ENCODE measurements at regions not wholly inside any gene's neighbourhood (a gene's known extent, or its start where the extent isn't known, plus 50 kb on each side); places are given as distances from the start of the nearest gene placed in this dataset.
"Not testable (repeated sequence)": the region's sequence is repeated elsewhere in the genome, so short reads cannot be mapped to it uniquely, and the experiment has no call there.

DNA sequence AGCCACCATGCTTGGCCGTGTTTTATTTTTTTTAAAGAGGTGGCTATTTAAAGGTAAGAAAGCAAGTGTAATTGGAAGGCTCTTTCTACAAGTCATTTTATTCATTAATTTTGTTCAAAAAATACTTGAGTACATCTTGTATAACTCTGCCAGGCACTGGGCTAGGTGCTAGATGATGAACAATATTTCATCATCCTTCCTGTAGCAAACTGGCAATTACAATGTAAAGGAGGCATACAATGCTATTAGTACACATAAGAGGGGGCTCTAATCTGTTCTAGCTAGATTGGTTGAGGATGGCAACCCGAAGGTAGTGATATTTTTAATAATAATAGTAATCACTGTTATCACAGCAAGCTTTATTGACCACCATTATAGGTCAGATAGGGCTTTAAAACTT is 215.5 kb upstream of the KLF14 start:
- no peak for DNase-seq

DNA sequence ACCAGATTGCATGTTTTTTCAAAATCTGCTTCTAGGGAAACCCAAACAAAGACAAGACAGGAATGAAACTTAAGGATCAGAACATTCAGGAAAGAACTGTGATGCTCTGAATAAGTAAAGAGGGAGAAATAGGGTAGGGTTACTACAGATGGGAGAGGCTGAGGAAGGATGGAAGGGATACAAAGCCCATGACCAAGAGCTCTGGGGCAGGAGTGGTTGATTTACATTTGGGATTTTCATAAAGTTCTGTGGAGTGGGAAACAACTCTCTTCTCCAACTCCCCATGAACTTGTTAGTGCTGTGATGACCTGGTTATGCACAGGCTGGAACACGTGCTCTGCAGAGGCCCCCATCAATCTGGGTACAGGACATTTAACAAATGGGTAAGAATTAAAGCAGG is 216.0 kb upstream of the KLF14 start:
- no peak for DNase-seq

DNA sequence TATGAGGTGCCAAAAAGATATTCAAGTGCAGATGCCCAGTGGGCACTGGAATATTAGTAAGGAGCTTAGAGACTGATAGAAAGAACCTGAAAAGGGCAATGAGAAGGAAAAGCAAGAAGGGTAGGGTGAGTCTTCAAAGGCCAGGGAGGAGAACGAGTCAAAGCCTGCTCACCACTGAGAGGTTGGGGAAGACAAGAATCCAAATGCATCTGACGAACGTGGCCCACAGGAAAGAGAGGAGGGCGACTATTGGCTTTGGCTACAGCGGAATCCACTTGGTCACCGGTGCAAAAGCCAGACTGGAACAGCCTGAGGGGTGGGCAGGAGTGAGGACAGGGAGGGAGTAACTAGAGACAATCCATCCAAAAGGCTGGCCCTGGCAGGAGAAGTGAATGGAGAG is 216.7 kb upstream of the KLF14 start:
- no peak for DNase-seq

DNA sequence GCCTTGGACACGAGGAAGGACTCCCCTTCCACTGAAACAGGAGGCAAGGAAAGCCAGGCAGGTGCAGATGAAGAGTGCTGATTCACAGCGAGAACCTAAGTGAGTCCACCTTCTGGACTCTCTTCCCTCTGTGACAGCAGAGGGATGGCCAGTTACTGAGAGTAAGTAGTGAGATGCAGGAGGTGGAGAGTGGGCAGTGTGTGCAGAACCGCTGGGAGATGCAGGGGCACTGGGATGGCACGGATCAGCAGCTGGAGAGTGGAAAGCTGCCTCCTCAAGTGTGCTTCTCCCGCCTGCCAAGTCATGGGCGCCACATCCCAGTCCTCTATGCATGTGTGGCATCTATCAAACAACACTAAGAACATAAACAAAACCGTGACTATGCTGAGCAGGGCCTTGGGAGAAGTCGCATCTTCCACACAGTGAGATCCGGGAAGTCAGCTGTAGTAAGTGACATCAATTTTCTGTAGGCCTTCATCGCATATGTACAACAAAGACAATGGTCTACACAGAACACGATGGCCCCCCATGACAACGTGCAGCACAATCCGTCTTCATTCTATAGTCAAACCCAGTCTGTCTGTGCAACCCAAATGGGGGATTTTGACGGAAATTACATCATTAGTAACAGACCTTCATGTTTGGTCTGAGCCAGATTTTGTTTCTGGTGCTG is 217.4 kb upstream of the KLF14 start:
- no peak for DNase-seq

DNA sequence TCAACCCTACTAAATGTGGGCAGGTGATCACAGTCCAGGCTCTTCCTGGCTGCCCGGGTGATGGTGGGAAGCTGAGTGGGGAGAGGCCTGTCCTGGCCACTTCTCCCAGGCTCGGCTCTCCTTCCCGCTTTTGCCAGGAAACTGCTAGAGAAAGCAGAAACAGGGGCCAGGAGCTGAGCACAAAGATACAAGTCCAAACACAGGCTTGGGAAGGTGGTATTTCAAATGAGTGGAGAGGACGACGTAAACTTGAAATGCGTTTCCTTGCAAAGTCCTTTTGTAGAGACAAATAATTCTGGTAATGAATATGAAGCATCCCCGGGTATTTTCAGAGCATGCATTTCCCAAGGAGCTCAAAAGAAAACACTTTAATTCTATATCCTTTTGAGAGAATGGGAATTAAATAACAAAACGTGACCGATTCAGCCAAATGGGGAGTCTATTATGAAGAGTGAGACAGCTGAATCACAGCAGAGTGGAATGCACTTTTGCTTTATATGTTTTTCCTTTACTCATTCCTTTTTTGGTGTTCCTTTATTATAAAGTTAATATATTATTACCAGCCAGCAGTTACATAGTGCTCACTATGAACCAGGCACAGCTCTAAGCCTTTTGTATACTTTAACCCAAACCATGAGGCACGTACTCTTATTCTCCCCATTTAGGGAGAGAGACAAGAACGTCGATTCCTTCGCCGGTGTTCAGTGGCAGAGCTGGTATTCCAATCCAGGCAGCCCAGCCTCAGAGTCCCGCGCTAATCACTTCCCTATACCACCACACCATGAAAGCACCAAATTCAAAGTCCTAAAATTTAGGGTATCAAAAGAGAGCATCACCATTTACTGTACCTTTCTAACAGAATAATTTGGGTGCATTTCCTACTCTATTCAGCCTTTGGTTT is 218.2 kb upstream of the KLF14 start:
- no peak for DNase-seq

DNA sequence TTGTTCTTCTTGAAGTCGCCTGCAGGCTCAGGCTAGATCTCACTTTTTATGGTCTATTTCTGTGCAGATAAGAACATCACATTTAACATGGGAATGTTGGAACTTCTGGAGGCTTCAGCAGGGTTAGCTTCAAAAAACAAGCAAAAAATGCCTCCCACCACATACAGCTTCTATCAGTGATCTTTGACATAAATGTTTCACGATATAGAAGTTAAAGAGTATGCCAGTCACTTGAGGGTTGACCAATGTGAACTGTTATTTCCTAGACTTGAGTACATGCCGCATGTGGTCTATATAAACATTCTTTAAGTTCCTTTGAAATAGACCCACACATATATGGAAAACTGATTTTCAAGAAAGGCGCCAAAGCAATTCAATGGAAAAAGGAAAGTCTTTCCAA is 219.2 kb upstream of the KLF14 start:
- no peak for DNase-seq

DNA sequence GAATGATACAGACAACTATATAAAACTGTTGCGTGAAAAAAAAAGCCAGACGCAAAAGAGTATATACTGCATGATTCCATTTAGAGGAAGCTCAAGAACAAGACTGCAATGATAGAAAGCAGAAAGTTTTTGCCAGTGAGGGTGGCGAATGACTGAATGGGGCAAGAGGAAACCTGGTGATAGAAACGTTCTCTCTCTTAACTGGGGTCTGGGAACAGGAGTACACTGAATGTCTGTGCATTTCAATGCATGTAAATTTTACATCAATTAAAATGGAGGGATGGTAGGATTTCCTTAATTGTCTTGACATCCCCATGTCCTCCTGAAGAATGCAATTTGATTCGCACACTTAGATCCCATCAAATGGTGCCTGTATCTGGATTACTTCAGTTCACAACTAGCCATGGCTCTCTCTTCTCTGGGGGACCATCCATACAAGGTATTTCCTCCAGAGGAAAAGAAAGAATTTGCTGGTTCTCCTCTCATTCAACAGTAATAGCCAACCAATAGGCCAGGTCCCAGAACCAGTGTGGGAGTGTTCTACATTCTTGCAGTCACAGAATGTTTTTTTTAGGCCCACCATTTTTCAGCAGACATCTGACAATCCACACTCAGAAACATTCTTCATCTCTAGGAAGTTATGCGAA is 221.0 kb upstream of the KLF14 start:
- no peak for DNase-seq

DNA sequence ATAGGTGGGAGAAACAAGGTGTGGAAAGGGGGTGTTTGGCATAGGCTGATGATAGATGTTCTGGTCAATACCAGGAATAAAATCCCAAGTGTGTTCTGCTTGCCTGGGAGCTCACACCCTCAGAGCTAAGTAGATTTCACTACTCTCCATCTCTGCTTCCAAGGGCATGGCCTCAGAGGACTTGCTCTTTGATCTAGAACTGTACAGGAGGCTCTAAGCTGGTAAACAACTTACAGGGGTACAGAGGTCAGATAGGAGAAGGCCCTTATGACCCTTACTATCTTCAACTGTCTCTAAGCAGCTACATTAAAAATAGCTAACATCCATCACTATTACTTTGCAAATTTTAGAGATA is 221.5 kb upstream of the KLF14 start:
- DNase-seq = no peak

DNA sequence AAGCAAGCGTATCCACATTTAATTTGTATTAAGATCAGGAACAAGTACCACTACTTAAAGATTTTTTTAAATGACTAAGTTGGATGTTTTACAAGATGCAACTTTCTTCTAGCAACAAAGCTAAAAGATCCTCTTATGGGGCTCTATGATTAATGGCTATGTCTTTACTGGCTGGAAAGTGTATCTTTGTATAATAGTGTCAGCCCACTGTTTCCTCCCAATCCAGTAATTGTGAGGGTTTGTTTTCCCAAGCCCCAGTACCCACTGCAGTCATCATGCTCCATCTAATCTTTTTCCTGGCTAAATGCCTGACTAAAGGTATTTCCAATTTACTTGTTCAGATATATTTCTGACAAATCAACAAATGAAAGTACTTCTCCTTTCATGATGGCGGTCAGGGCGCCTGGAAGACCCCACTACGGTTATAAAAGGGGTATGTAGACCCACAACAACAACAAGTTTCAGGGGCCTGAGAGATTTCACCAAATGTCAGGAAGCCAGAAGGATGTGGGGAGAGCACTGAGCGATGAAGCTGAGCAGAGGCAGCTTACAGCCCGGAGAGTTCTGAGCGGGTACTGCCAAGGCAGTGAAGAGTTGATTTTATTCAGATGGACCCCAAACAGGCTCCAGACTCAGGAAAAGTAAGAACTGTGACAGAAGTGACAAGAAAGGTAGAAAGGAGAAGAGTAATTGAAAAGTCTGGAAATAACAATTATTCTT is 222.6 kb upstream of the KLF14 start:
- no peak for DNase-seq

DNA sequence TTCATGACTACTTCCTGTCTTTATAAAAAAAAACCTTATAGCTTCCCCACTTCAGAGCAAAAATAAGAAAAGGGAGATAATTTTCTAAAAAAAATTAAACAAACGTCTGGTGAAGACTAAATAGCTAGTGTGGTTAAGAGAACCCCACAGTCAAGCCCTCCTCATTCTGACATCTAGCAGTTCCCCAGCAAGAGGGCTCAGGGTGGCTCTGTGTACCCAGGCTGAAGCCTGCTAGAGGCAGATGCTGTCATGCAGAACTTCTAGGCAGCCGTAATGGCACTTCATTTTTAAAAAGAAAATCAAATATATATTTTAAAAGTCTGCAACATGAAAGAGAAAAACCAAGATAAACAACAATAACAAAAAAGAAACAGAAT is 223.1 kb upstream of the KLF14 start:
- DNase-seq = no peak

DNA sequence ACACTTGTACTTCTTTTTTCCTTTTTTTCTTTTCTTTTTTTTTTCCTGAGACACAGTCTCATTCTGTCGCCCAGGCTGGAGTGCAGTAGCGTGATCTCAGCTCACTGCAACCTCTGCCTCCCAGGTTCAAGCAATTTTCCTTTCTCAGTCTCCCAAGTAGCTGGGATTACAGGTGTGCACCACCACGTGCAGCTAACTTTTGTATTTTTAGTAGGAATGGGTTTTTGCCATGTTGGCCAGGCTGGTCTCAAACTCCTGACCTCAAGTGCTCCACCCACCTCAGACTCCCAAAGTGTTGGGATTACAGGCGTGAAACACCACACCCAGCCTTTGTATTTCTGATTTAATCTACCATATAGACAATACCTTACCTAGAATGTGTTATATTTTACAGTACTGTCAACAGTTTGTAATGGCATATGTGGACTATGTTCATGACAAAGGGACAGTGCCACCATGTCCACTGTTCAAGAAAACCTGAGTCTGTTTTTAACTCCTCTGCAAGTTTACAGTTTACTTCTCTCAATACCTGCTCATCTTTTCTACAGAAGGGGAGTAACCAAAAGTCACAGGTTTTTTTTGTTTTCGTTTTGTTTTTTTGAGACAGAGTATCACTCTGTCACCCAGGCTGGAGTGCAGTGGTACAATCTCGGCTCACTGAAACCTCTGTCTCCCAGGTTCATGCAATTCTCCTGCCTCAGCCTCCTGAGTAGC is 223.9 kb upstream of the KLF14 start:
- DNase-seq = not testable (repeated sequence)

DNA sequence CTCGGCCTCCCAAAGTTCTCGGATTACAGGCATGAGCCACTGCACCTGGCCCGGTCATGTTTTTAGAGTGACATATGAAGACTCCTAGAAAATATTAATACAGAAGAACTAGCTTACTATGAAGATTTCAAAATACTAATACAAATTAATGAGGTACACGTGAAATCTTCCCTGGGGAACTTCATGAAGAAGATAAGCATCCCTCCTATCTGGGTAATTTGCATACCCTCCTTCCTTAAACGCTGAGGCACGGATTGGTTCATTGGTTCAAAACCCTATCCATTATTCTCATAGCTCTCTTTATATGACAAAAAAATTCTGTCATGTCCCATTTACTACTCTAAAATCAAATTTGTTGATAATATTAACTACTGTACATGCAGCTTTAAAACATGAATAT is 224.8 kb upstream of the KLF14 start:
- DNase-seq = no peak

DNA sequence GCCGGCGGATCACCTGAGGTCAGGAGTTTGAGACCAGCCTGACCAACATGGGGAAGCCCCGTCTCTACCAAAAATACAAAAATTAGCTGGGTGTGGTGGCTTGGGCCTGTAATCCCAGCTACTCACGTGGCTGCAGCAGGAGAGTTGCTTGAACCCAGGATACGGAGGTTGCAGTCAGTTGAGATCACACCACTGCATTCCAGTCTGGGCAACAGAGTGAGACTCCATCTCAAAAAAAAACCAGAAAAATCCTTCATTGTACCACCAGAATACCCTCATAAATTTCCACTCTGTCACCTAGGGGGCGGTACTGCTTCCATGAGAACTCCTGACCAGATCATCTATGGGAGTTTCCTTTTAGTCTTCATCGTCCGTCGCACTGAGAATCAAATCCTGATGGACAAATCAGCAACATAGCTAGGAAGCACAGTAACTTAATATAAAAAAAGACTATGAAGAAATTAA is 225.8 kb upstream of the KLF14 start:
- DNase-seq = peak; percentile 72

DNA sequence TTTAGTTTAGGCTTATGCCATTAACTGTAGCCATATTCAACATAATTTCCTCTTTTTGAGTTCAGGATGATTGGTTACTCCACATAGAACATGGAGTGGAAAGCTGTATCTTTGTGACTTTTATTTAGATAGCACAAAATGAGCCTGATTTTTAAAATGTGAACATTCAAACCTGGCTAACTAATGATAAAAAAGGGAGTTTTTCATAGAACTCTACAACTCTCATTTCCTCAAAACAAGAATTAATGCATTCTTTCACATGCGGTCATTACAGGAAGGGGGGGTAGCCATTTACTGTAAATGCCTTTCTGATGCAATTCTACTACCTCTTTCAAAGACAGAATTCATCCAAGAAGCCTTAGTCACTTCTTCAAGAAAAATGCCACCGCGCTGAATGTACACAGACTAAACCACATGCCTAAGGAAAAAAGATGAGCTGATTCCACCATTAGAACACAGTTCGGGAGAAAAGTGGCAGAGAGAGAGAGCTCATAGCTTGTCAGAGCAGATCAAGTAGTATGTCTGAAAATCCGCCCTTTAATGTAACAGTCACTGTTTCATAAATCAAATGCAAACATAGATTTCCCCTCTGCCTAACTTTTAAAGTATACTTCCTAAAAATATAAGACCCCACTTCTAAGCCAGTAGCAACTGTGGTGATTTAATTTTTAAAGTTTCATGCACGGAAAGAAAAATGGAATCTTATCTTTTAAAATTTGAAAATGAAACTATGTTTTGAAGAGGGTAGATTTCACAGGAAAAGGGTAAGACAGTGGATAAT is 226.4 kb upstream of the KLF14 start:
- DNase-seq = peak; percentile 91

DNA sequence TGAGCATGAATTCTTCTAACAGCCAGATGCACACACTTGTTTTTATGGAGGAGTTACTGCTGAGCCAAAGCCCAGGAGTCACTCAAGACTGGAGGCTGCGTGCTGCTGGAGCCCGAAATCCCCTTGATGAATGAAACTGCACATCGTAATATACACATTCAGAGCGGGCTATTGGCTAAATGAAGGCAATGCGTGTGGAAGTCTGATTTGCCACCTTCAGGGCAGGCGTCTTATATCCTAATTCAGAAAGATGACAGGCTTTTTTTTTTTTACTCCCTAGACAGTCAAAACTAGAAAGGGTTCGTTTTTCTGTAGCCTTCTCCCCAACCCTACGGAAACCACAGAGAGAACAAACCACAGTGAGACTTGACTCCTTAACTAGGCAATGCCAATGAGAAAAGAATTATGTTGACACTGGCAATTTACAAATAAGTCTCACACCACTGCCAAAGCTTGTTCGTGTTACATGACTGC is 227.2 kb upstream of the KLF14 start:
- peak; percentile 82 for DNase-seq

DNA sequence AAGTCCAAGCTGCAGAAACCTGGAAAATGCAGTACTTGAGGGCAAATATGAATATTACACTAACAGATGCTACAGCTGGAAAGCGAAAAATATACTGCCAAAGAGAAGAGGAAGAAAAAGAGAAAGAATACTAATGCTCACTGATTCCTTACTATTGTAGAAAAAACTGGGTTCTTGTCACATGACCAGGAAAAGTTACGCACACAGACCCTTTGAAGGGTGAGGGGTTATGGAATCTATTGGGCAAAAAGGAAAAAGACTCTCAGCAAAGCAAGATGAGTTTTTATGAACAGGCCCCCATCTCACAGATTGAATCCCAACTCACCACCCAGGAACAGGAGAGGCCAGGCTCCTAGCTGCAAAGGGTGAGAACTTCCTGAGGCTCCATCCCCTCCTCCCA is 228.1 kb upstream of the KLF14 start:
- DNase-seq = no peak

DNA sequence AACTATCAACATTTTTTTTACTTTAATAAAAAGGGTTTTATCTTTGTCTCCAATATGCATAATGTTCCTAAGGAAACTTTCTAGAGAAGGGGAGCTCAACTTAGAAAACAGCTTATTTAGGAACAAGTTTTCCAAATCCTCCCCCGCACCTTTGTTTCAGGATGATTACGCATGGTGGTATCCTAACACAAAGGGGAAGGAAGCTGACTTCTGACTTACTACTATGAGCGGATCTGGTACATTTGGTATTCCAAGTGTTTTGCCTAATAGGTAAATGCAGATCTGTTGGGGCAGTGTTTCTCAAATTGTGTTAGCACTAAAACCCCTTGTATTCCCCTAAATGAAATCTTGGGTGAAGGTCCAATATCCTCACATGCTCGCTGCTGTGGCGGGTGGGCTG is 229.3 kb upstream of the KLF14 start:
- DNase-seq = no peak

DNA sequence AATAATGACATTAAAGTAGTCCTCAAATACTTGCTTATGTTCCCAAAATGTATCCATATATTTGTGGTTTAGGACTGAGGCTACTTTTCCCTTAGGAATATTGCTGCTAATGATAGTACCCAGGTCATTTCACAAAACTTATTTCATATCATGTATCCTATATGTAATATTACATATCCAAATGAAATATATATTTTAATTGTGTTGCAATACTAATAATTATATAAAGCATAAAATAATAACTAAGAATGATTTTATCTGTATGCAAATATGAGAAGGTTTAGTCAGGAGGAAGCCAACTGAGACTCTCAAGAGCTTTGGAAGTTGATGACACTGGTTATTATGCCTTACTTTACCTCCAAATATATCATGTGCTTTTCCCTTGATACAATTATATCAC is 231.5 kb upstream of the KLF14 start:
- DNase-seq = no peak

DNA sequence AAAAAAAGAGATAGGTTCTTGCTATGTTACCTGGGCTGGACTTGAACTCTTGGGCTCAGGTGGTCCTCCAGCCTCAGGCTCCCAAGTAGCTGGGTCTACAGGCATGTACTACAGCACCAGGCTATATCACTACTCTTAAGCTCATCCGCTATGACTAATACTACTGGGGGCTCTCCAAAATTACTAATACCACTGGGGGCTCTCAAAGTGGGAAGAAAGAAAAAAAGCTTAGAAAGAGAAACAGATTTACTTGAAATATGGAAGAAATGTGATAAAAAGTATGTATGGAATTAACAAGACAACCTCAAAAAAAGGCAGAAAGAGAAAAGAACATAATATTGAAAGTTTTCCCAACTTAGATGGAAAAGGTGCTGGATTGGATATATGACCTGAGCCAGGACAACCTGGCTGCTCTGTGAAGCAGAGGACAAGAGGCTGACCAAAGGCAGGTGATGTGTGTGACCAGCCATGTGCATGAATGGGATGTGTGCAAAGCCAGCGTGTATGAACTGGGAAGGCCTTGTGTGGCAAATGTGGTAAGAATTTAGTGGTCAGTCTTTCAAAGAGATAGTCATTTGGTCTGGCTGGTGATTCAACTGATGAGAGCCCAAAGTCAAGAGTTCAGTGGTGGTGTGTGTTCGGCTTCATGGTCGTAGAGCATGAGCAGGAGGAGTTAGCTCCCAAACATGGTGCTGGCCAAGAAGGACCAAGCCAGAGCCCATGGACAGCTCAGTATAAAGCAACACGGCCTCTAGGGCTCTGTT is 232.4 kb upstream of the KLF14 start:
- DNase-seq = no peak

DNA sequence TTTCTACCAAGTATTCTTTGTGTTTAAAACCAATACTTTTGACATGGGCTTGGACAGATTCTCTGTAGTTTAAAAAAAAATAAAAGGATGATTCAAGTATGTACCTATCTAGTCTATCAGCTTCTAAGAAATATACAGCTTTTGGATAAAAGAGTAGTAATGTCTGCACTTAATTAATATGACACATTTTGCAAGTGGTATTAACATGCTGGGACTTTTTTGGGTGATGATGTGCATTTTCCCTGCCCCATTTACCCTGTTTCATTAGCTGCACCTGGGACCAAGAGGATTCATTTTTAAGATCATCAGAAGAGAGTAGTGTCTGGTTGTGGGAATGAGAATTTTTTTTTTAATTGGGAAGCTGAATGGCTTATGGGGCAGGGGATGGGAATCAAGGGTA is 236.2 kb upstream of the KLF14 start:
- DNase-seq = no peak

DNA sequence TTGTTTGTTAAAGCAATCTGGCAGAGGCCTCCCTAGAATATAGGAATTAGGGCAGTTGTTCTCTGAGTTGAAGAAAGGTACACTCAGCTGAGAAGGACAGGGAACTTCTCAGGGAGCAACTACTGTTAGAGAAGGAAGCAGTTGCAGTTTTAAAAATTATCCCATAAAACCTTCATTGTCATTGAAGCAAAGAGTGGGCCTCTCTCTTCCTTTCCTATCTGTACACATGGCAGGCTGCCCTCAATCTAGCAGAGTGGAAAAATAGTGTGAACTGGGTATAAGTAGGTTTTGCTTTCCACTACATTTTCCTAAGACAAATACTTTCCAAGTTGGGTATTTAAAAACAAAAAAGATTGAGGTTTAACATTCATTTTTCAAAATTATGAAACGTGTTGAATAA is 236.7 kb upstream of the KLF14 start:
- no peak for DNase-seq
